Upper lobe of left lung (tissue), 4 donors: ENCODE measurements at regions not wholly inside any gene's neighbourhood (a gene's known extent, or its start where the extent isn't known, plus 50 kb on each side); places are given as distances from the start of the nearest gene placed in this dataset.

Source experiments
- EP300 ChIP-seq, 4 donors: sonication (generic); formaldehyde crosslinking; IDR thresholded peaks; one replicate each; pipeline ENCODE4 v1.5.1; 2017; ENCODE audit warnings: antibody characterized with exemption in 4 of 4, control low read depth in 2 of 4
- POLR2AphosphoS5 ChIP-seq, 2 donors: sonication (generic); formaldehyde crosslinking; IDR thresholded peaks; one replicate each; pipeline ENCODE4 v1.5.1; 2017; ENCODE audit warnings: antibody characterized with exemption in 2 of 2
- TF ChIP-seq, protein P1 (sequence below), 6 experiments: fragments of 450-650 bp in 4 of 6; fragments of 200-600 bp in 2 of 6; sonication (generic) in 2 of 6; IDR thresholded peaks; one replicate each; pipeline ENCODE4 v1.5.1; 2016 to 2019; ENCODE audit warnings: antibody characterized with exemption in 6 of 6

DNA sequence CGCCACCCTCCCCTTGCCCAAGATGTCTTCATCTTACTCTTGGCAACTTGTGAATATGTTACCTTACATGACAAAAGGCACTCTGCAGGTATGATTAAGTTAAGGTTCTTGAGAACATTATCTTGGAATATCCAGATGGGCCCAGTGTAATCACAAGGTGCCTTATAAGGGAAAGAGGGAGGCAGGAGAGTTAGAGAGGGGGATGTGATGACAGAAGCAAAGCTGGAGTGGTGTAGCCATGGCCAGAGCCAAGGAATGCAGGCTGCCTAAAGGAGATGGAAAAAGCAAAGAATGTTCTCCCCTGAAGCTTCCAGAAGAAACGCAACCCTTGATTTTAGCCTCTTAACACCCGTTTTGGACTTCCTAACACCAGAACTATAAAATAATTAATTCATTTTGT is 318.0 kb downstream of the C7orf25 start:
- TF ChIP-seq, protein P1, sequence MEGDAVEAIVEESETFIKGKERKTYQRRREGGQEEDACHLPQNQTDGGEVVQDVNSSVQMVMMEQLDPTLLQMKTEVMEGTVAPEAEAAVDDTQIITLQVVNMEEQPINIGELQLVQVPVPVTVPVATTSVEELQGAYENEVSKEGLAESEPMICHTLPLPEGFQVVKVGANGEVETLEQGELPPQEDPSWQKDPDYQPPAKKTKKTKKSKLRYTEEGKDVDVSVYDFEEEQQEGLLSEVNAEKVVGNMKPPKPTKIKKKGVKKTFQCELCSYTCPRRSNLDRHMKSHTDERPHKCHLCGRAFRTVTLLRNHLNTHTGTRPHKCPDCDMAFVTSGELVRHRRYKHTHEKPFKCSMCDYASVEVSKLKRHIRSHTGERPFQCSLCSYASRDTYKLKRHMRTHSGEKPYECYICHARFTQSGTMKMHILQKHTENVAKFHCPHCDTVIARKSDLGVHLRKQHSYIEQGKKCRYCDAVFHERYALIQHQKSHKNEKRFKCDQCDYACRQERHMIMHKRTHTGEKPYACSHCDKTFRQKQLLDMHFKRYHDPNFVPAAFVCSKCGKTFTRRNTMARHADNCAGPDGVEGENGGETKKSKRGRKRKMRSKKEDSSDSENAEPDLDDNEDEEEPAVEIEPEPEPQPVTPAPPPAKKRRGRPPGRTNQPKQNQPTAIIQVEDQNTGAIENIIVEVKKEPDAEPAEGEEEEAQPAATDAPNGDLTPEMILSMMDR (IDR thresholded peaks at IDR 0.05) = no peak
- no peak for TF ChIP-seq POLR2AphosphoS5 (IDR thresholded peaks at IDR 0.05)
- no peak for TF ChIP-seq EP300 (IDR thresholded peaks at IDR 0.05)
